Posterior vena cava (tissue), 2 donors: ENCODE measurements at regions not wholly inside any gene's neighbourhood (a gene's known extent, or its start where the extent isn't known, plus 50 kb on each side); places are given as distances from the start of the nearest gene placed in this dataset.
"Not testable (repeated sequence)": the region's sequence is repeated elsewhere in the genome, so short reads cannot be mapped to it uniquely, and the experiment has no call there.

ENCODE experiments used
- DNase-seq: peaks from one replicate; pipeline ENCODE4 v3.0.0-alpha.2; 2020; ENCODE audit warnings: low spot score
- intact Hi-C, 2 donors: fragments of 100-400 bp; cut with DNase I; formaldehyde crosslinking; loops; one replicate each; pipeline versions ENCODE4 v1.14.1 to v1.14.2; 2022 to 2023
- donor health status: DM: yes; HTN: yes; CAD: no.
- donor health status: DM: yes; HTN: yes; CAD: no.

DNA sequence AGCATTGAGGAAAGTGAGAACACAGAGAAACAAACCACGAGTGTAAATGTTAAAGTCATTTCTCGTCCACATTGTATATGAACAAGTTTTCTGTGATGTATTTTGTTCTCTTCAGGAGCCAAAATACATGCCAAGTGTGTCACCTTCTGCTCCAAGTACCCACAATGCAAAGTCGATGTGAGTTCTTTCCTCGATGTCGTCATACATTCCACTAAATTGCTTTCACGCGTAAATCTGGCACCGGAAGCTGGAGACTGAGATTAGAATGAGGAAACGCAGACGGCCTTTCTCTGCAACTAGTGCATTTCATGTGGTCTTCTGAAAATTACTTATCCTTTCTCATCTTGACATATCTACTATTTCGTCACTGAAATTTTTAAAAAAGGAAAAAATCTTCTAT lies 118.5 kb upstream of the SALL3 start:
- intact Hi-C loops = no loop called here
- DNase-seq = no peak

DNA sequence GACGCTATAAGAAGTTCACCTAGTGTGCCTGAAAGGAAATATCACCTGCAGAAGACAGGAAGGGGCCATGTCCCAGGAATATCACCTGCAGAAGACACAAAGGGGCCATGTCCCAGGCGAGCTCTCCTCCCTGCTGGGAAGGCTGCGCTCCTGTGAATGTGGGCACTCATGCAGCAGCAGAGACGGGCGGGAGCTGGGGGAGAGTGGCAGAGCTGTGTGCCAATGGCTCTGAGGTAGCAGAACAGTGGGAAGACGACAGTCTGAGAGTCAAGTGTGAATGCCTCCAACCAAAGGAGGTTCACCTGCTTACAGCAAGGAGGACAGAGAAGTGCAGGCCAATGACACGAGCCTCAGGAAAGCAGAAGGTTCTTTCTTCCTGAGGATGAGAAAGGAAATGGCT lies 117.9 kb upstream of the SALL3 start:
- intact Hi-C loops = no loop called here
- DNase-seq = no peak

DNA sequence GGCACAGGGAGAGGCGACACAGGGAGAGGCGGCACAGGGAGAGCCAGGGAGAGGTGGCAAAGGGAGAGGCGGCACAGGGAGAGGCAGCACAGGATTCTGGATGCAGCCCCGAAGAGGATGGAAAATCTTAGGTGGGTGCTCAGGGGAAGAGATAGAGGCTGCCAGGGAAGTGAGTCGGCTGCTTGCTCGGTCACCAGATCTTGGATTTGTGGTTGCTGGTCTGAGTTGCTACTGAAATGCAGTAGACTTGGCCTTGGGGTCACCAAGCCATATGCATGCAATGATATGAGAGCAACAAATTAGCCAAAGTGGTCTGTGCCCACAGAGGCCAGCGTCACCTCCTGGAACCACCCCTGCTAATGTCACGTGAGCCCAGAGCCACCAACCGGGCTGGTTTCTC lies 117.2 kb upstream of the SALL3 start:
- no peak for DNase-seq
- intact Hi-C loops = no loop called here

DNA sequence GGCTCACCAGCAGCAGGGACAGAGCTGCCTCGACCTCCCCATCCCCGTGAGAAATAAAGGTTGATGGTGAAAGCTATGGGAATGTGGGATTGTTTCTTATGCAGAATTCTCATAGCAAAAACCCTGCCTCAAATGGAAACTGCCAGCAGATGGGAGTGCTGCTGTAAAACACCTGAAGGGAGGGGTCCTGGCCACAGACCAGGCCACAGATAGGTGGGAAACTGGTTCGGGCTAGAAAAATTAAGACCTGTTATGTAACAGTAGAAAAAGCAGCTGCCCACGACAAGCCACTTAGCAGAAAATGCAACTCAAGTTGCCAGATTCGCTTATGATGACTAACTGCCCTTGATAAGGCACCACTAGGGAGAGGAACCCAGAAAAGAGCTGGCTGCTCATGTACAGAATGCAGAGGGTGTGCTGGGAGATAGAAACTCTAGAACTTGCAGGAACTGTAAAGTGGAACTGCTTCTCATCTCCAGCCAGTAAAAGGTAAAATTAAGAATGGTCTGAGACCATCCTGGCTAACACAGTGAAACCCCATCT lies 114.5 kb upstream of the SALL3 start:
- DNase-seq = no peak
- intact Hi-C loops = no loop called here

DNA sequence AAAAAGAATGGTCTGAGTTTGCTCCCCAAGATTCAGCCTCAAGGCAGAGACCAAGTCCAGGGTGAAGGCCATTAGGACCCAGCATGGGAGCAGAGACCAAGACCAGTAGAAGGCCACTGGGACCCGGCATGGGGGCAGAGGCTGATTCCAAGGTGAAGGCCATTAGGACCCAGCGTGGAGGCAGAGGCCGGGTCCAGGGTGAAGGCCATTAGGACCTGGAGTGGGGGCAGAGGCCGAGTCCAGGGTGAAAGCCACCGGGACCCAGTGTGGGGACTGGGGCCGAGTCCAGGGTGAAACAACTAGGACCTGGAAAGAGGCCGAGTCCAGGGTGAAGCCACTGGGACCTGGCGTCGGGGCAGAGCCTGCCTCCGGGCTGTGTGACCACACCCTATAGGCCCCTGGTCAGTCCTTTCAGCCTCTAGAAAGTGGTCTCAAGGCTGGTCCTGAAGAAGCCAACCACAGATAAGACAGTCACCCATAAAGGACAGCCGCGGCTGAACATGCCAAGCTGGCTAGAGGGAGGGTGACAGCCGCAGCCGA lies 113.8 kb upstream of the SALL3 start:
- no peak for DNase-seq
- intact Hi-C loops = no loop called here

DNA sequence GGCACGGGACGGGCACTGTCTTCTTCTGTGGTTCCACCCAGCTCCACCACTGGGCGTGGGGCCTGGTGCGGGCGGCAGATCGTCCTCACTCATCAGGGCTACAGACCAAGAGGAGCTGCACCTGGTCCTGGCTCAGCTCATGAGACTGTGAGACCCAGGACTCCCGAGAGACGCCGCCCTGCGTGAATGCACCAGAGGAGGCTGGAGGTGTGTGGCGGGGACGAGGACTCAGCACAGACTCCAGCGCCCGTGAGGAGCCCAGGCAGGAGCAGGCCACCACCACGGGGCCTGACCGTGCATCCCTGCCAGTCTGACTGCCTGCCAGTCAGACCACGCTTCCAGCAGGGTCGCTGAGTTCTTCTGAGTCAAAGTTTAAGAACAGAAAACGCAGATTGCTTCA lies 112.5 kb upstream of the SALL3 start:
- DNase-seq = no peak
- intact Hi-C loops = no loop called here

DNA sequence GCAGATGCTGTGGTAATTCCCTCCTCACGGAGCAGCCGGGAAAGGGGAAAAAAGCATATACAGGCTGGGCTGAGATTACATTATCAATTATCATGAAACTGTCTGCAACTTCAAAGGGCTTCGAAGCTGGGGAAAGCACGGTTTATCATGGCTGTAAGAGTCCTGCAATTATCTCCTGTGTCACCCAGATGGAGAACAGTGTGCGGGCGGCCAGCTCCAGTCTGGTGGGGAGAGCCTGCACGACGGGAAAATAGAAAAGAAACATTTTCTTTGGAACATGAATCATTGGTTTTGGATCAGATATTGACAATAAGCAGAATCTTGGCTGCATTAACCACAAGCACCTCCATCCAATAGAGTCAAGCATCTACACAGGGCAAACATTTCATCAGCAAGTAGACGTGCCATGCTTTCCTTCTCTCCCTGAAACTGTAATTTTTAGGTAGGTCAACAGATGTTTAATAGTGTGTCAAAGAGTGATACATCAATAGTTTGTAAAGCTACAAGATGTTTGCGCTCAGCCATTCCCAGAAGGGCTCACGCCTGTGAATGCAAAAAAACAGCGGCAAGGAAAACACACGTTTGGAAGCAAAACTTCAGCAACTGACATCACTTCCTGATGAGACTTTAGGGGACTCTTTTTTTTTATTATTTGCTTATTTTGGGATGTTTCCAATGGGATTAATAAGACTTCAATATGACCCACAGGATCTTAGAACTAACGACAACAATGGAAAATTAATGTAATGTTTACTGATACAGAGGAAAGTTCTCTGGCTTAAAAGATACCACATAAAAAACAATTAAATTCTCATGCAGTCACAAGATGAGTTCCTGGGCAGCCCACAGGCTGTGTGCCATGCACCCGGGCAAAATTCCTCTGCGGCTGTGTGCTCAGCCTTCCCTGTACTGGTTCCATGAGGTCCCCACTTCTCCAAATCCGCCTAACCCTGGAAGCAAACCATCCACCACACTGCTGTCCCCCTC lies 111.0 kb upstream of the SALL3 start:
- DNase-seq = no peak
- intact Hi-C loops = no loop called here

DNA sequence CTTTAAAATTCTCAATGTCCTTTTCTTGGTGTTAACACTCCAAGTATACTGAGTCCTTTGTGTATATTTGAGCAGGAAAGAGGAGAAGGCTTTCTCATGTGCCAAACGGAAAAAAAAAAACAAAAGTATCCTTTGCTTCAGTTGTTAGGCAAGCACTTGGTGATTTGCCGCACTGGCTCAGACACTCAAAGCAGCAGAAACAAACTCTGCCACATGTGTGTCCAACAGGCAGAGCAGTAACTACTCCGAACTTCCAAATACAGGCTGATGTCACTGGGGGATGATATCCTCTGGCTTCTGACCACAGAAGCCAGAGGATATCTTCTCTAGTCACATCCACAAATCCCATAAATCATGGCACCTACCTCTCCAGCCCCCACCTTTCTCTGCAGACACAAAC lies 108.0 kb upstream of the SALL3 start:
- DNase-seq = no peak
- intact Hi-C loops = no loop called here

DNA sequence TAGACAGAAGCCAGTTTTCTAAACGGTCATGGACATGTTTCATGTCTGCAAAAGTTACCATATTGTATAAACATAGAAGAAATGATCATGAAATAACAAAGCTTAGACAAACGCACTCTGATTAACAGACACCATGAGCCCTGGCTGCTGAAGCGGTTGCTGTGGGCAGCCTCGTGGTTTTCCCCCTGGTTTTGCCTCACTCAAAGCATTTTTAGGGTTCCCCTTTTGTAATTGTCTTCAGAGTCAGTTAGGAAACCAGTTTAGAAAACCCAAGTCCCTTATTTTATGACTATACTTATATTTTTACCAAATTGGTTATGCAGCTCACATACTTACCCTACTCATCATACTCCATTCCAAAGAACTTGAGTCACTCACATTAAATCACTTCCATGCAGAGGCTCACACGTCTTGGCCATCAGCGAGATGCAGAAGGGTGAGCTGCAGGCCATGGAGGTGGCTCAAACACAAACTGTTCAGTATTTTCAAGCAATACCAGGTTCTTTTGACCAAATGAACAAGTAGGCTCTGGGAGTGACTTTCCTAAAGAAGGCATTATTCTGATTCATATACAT lies 105.6 kb upstream of the SALL3 start:
- intact Hi-C loops = no loop called here
- DNase-seq = no peak

DNA sequence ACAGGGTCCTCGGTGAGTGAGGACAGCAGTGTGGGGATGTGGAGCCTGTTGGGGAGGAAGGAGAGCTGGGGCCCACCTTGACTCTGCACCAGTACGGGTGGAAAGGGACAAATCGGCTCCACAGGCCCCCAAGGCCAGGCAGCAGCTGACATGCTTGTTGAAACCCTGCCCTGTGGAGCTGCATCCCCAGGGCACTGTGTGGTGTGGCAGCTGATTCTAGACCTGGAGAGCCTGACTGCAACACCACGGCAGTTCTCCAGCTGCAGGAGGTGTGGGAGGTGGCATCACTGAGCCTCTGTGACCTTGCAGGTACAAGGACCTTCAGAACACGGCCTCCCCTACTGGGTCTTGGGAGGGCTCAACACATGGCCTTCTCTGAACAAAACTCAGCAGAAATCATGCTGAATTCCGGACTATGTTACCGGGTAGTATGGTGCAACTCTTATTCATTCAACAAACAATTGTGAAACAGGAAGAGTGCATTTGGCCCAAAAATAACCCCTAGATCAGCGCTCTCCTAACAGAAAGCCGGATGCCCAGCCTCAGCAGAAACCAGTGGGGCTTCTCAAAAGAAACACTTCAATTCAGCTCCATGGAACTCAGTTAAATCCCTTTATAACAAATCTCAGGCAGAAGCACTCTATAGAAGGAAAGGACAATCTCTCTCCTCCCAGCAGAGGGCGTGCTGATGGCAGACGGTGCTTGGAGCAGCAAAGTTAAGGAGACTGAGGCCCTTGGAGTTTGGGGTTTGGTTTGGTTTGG lies 104.4 kb upstream of the SALL3 start:
- no peak for DNase-seq

DNA sequence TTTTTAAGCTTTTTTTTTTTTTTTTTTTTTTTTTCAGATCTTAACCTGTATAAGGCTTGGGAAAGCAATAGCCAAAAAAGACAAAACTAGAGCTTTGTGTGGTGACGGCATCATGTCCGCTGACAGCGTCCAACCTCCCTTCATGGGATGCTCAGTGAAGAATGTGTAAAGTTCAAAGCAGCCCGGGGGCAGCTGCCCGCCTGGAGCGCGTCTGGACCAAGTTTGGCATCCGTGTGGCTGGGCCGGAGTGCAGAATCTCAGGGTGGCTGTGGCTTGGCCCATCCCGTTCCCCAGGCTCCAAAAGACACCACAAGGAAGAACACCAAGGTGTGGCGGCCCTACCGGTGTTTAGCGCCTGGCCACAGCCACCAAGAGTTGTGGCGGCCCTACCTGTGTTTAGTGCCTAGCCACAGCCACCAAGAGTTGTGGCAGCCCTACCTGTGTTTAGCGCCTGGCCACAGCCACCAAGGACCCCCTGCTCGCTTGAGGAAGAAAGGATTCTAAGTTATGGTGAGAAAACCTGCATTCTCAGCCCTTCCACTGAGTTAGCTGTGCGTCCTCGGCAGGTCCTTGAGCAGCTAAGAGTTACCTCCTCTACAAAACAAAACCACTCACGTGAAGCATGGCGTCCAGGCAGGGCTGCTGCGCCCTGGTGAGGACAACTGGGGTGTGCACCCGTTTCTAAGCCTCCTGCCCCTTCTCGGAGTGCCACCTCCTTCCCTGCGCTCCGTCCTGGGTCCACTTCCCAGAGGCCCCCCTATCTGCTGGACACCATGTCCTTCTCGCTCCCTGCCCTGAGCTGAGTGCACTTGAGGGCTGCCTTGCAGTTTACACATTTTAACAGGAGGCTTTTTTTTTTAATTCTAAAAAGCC lies 103.6 kb upstream of the SALL3 start:
- DNase-seq = no peak
- intact Hi-C loops = no loop called here

More for the DNA sequence above, 104.4 kb upstream of the SALL3 start:
- intact Hi-C loops = no loop called here

DNA sequence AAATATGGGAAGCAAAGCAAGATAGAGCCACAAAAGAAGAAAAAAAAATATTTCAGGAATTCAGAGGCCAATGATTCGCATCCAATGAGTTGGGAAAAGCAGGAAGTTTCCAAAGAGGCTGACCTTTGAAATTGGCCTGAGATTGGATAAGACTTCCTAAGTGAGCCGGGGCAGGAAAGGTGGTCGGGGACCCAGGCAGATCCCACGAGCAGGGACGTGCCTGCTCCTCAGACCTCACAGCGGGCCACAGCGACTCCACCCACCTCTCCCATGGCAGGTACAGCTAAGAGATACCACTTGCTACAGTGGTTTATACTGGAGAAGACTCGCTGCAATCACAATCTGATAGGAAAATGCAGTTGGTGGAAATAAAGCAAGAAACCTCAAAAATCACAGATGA lies 102.8 kb upstream of the SALL3 start:
- no peak for DNase-seq
- intact Hi-C loops = no loop called here

DNA sequence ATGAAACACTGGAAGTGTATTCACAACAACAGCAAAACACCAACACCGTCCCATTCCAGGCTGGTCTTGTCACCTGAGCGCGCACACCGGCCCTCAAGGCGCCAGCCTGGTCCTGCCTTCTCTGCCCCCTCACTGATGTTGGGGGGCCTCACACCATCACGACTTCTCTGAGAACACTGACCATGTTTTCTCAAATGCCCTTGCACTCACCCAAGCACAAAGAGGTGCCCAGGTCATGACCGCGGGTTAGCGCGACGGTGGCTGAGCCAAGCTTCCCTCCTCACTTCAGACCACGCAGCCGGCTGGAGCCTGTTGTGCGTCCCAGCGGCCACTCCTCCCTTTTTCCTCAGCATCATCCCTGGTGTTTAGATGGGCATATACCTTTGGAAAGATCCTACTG lies 101.3 kb upstream of the SALL3 start:
- intact Hi-C loops = no loop called here
- no peak for DNase-seq

DNA sequence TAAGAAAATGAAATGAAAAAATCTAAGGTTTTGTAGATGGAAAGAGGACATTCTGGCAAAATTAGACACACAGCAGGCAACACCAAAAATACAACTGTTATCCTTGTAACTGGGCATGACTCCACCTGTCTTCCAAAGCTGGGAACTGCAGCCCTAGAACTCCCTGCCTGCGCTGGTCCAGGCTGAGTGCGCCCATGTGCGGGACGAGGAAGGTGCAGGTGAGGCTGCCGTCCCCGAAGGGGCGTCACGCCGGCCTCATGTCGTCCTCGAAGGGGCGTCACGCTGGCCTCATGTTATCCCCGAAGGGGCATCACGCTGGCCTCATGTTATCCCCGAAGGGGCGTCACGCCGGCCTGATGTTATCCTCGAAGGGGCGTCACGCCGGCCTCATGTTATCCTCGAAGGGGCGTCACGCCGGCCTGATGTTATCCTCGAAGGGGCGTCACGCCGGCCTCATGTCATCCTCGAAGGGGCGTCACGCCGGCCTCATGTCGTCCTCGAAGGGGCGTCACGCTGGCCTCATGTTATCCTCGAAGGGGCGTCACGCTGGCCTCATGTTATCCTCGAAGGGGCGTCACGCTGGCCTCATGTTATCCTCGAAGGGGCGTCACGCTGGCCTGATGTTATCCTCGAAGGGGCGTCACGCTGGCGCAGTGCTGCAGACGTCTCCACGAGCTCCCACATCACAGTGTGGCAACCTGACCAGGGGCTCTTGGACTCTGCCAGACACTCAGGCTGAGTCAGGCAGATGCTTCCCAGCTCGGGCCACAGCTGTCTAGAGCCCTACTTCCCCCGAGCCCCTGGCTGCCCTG lies 100.3 kb upstream of the SALL3 start:
- intact Hi-C loops, DNase-seq: not testable (repeated sequence)

DNA sequence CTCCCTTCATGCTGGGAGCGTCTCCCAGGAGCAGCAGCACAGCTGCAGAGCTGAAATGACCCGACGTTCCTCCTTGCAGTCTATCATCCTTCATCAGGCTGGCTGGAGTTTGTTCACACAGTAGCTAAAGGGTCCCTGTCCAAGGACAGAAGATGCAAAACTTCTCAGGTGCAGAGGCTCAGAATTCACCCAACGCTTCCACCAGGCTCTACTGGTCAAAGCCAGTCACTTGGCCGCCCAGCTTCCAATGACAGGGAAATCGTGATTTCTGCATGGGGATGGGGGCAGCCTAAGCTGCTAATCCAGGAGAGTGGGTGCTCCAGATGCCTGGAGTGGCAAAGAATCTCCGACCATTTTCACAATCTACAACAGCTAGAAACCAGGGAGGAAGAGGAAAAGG lies 97.0 kb upstream of the SALL3 start:
- intact Hi-C loops = no loop called here
- DNase-seq = no peak

DNA sequence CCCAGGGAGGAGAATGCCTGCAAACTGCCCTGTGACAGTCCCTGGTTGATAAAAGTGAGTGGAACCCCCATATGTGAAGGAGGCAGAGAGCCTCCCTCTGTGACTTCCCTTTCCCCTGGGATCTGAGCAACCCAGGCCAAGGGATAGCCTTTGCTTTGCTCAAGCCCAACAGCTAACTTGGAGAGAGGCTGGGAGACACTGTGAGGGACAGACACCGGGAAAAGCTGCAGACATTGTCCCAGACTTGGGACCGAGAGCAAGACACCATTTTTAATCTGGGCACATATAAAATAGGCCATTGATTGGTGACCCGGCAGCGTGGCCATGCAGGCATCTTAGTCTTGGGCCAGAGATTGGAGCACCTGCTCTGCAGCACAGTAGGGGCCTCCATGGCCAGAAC lies 96.1 kb upstream of the SALL3 start:
- no peak for DNase-seq
- intact Hi-C loops = no loop called here

DNA sequence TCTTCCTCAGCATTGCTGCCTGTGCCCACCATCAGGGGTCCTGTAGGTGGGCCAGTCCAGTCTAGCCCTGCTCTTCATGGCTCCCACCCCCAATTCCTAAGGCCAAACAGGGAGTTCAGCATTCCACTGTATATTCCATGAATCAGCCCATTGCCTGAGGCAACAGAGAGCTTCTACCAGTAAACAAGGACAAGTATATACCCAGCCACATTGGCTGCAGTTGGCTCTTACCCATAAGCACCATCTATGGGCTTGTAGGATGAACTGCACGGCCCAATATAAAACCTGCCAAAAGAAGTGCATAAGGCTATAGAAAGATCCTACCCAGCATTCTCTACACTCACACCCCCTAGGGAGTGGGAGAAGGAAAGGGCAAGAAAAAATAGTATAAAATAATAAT lies 95.1 kb upstream of the SALL3 start:
- intact Hi-C loops = no loop called here
- DNase-seq = no peak

DNA sequence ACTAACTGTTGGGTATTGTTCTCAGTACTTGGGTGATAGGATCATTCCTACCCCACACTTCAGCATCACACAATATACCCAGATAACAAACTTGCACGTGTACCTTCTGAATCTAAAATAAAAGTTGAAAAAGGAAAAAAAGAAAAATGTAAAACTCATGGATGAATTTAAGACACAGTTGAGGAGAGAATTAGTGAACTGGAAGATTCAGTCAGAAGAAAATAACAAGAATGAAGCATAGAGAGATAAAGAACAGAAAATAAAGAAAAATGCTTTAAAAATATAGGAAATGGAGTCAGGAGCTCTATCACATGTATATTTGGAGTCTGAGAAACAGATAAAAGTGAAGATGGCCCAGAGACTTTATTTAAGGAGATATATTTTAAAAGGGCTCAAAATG lies 90.4 kb upstream of the SALL3 start:
- intact Hi-C loops = no loop called here
- no peak for DNase-seq
